ENCODE measurements at regions not wholly inside any gene's neighbourhood (a gene's known extent, or its start where the extent isn't known, plus 50 kb on each side); places are given as distances from the start of the nearest gene placed in this dataset.

- no peaks in the 10 kb centered on the region for H3K9me3 ChIP-seq (ENCODE audit: insufficient read depth, low read length)
- H3K4me1 ChIP-seq (ENCODE audit: low read length), result no peaks in the 10 kb centered on the region
- H4K20me1 ChIP-seq (ENCODE audit: insufficient read depth, low read length), result no peaks in the 10 kb centered on the region
- no peak overlapping the region for H3K4me2 ChIP-seq (ENCODE audit: low read length)
- H3K36me3 ChIP-seq (replicated peaks; ENCODE audit: low read depth, low read length), result no peaks in the 10 kb centered on the region
- no peak overlapping the region for H3K9ac ChIP-seq (ENCODE audit: low read length)
- no peaks in the 10 kb centered on the region for H3K27me3 ChIP-seq (ENCODE audit: low read depth, low read length)
- H2AFZ ChIP-seq (ENCODE audit: low read depth, low read length), result no peak overlapping the region
- H3K27ac ChIP-seq (ENCODE audit: low read length), result no peak overlapping the region
- no peak overlapping the region for H3K4me3 ChIP-seq (ENCODE audit: low read length)
- H3K79me2 ChIP-seq (ENCODE audit: low read length), result no peaks in the 10 kb centered on the region
- no peak for TF ChIP-seq CTCF (IDR thresholded peaks at IDR 0.05; ENCODE audit: low read depth, low read length)
- no peak for TF ChIP-seq EZH2phosphoT487 (IDR thresholded peaks at IDR 0.05; ENCODE audit: low read depth)
These were observed 120.0 kb upstream of the SLC35G4 start for GRCh38 chr18:11489266-11489899.

GRCh38 chr18:11488175-11488574 lies 121.2 kb upstream of the SLC35G4 start:
- H3K9me3 ChIP-seq (ENCODE audit: insufficient read depth, low read length), result no peaks in the 10 kb centered on the region
- no peak overlapping the region for H3K9ac ChIP-seq (ENCODE audit: low read length)
- no peak overlapping the region for H2AFZ ChIP-seq (ENCODE audit: low read depth, low read length)
- no peak overlapping the region for H3K4me3 ChIP-seq (ENCODE audit: low read length)
- TF ChIP-seq EZH2phosphoT487 (IDR thresholded peaks at IDR 0.05; ENCODE audit: low read depth) (no peak), CTCF (IDR thresholded peaks at IDR 0.05; ENCODE audit: low read depth, low read length) (no peak)
- H3K27ac ChIP-seq (ENCODE audit: low read length), result no peak overlapping the region
- H3K4me1 ChIP-seq (ENCODE audit: low read length), result no peaks in the 10 kb centered on the region
- H3K36me3 ChIP-seq (replicated peaks; ENCODE audit: low read depth, low read length), result no peaks in the 10 kb centered on the region
- H3K27me3 ChIP-seq (ENCODE audit: low read depth, low read length), result no peaks in the 10 kb centered on the region
- H3K79me2 ChIP-seq (ENCODE audit: low read length), result no peaks in the 10 kb centered on the region
- no peaks in the 10 kb centered on the region for H4K20me1 ChIP-seq (ENCODE audit: insufficient read depth, low read length)
- no peak overlapping the region for H3K4me2 ChIP-seq (ENCODE audit: low read length)

- H3K4me2 ChIP-seq (ENCODE audit: low read length), result no peak overlapping the region
- no peaks in the 10 kb centered on the region for H3K4me1 ChIP-seq (ENCODE audit: low read length)
- H3K36me3 ChIP-seq (replicated peaks; ENCODE audit: low read depth, low read length), result no peaks in the 10 kb centered on the region
- H3K9me3 ChIP-seq (ENCODE audit: insufficient read depth, low read length), result no peaks in the 10 kb centered on the region
- H3K4me3 ChIP-seq (ENCODE audit: low read length), result no peak overlapping the region
- H3K27me3 ChIP-seq (ENCODE audit: low read depth, low read length), result no peaks in the 10 kb centered on the region
- H3K79me2 ChIP-seq (ENCODE audit: low read length), result no peaks in the 10 kb centered on the region
- H3K9ac ChIP-seq (ENCODE audit: low read length), result no peak overlapping the region
- TF ChIP-seq EZH2phosphoT487 (IDR thresholded peaks at IDR 0.05; ENCODE audit: low read depth) (no peak), CTCF (IDR thresholded peaks at IDR 0.05; ENCODE audit: low read depth, low read length) (no peak)
- H4K20me1 ChIP-seq (ENCODE audit: insufficient read depth, low read length), result no peaks in the 10 kb centered on the region
- no peak overlapping the region for H3K27ac ChIP-seq (ENCODE audit: low read length)
- H2AFZ ChIP-seq (ENCODE audit: low read depth, low read length), result no peak overlapping the region
These were observed 122.0 kb upstream of the SLC35G4 start for GRCh38 chr18:11487390-11487789.

GRCh38 chr18:11482271-11482670 lies 127.1 kb upstream of the SLC35G4 start:
- H3K4me3 ChIP-seq (ENCODE audit: low read length), result no peak overlapping the region
- H3K9me3 ChIP-seq (ENCODE audit: insufficient read depth, low read length), result no peaks in the 10 kb centered on the region
- H2AFZ ChIP-seq (ENCODE audit: low read depth, low read length), result no peak overlapping the region
- no peaks in the 10 kb centered on the region for H3K36me3 ChIP-seq (replicated peaks; ENCODE audit: low read depth, low read length)
- H3K27ac ChIP-seq (ENCODE audit: low read length), result no peak overlapping the region
- no peak overlapping the region for H3K9ac ChIP-seq (ENCODE audit: low read length)
- no peaks in the 10 kb centered on the region for H4K20me1 ChIP-seq (ENCODE audit: insufficient read depth, low read length)
- no peaks in the 10 kb centered on the region for H3K4me1 ChIP-seq (ENCODE audit: low read length)
- no peaks in the 10 kb centered on the region for H3K27me3 ChIP-seq (ENCODE audit: low read depth, low read length)
- H3K79me2 ChIP-seq (ENCODE audit: low read length), result no peaks in the 10 kb centered on the region
- TF ChIP-seq EZH2phosphoT487 (IDR thresholded peaks at IDR 0.05; ENCODE audit: low read depth), result no peak
- no peak for TF ChIP-seq CTCF (IDR thresholded peaks at IDR 0.05; ENCODE audit: low read depth, low read length)
- no peak overlapping the region for H3K4me2 ChIP-seq (ENCODE audit: low read length)

Measured in OCI-LY3 (cell line).